ENCODE measurements at regions not wholly inside any gene's neighbourhood (a gene's known extent, or its start where the extent isn't known, plus 50 kb on each side); places are given as distances from the start of the nearest gene placed in this dataset.
A peak's percentile ranks its signal among the peaks of the same experiment; 100 is the strongest.

GRCh38 chr13:106349080-106349931, 186.2 kb downstream of the EFNB2 start:
- peak; percentile 47 for DNase-seq

- peak; percentile 12 for DNase-seq
Observed at GRCh38 chr13:106348075-106348840, 187.2 kb downstream of the EFNB2 start.

GRCh38 chr13:106344342-106344741, 191.1 kb downstream of the EFNB2 start:
- no peak for DNase-seq

GRCh38 chr13:106343836-106344235, 191.6 kb downstream of the EFNB2 start:
- DNase-seq = no peak

- DNase-seq = no peak
Observed at GRCh38 chr13:106340249-106340648, 195.2 kb downstream of the EFNB2 start.

GRCh38 chr13:106337096-106337850, 198.2 kb downstream of the EFNB2 start:
- DNase-seq = no peak

GRCh38 chr13:106336668-106337067, 198.8 kb downstream of the EFNB2 start:
- no peak for DNase-seq

GRCh38 chr13:106332621-106333020, 202.8 kb downstream of the EFNB2 start:
- DNase-seq = no peak

- no peak for DNase-seq
Observed at GRCh38 chr13:106331116-106331515, 204.3 kb downstream of the EFNB2 start.

GRCh38 chr13:106329941-106330340, 205.5 kb downstream of the EFNB2 start:
- no peak for DNase-seq

- DNase-seq = no peak
Observed at GRCh38 chr13:106326751-106327150, 208.7 kb downstream of the EFNB2 start.

GRCh38 chr13:106324444-106324843, 211.0 kb downstream of the EFNB2 start:
- DNase-seq = no peak

- no peak for DNase-seq
Observed at GRCh38 chr13:106322628-106323027, 212.8 kb downstream of the EFNB2 start.

- DNase-seq = no peak
Observed at GRCh38 chr13:106318941-106319411, 216.5 kb downstream of the EFNB2 start.

GRCh38 chr13:106314417-106314816, 221.0 kb downstream of the EFNB2 start:
- DNase-seq = no peak

- no peak for DNase-seq
Observed at GRCh38 chr13:106311004-106311403, 224.5 kb downstream of the EFNB2 start.

GRCh38 chr13:106310291-106310865, 225.1 kb downstream of the EFNB2 start:
- no peak for DNase-seq

GRCh38 chr13:106306748-106307277, 228.6 kb downstream of the EFNB2 start:
- DNase-seq = no peak

- DNase-seq = no peak
Observed at GRCh38 chr13:106302843-106303242, 232.6 kb downstream of the EFNB2 start.

GRCh38 chr13:106302011-106302410, 233.5 kb downstream of the EFNB2 start:
- DNase-seq = no peak

GRCh38 chr13:106299621-106300020, 235.8 kb downstream of the EFNB2 start:
- DNase-seq = no peak

GRCh38 chr13:106297283-106297682, 238.2 kb downstream of the EFNB2 start:
- DNase-seq = no peak

- no peak for DNase-seq
Observed at GRCh38 chr13:106296723-106297122, 238.7 kb downstream of the EFNB2 start.
